DND-41 (cell line): ENCODE measurements at regions not wholly inside any gene's neighbourhood (a gene's known extent, or its start where the extent isn't known, plus 50 kb on each side); places are given as distances from the start of the nearest gene placed in this dataset.

ENCODE experiments used
- ATAC-seq: fragments of 200-7000 bp; cut with Tn5 transposase; 3 replicates; pipeline ENCODE4 v1.9.1; 2021; ENCODE audit warnings: low read depth; ENCODE audit not compliant: insufficient read depth
- DNase-seq: peaks from one replicate; pipeline ENCODE4 v3.0.0-alpha.2; 2020
- H2AFZ ChIP-seq: 2 replicates; pipeline ENCODE4 v1.6.0; 2012; ENCODE audit warnings: low read depth, low read length
- H3K27ac ChIP-seq: 2 replicates; pipeline ENCODE4 v1.5.1; 2012; ENCODE audit warnings: low read length, inconsistent platforms
- H3K27me3 ChIP-seq: fragments of 200-600 bp; sonication (generic); 2 replicates; pipeline ENCODE4 v1.6.0; 2012; ENCODE audit warnings: low read length, mild to moderate bottlenecking, inconsistent platforms; ENCODE audit not compliant: insufficient read depth, poor library complexity
- H3K36me3 ChIP-seq: 2 replicates; pipeline ENCODE4 v1.5.1; 2012; ENCODE audit warnings: low read length, inconsistent platforms; ENCODE audit not compliant: insufficient read depth
- H3K4me1 ChIP-seq: 2 replicates; pipeline ENCODE4 v1.5.1; 2012; ENCODE audit warnings: mild to moderate bottlenecking, low read length; ENCODE audit not compliant: insufficient read depth
- H3K4me2 ChIP-seq: 2 replicates; pipeline ENCODE4 v1.6.0; 2012; ENCODE audit warnings: mild to moderate bottlenecking, moderate library complexity, low read length, inconsistent platforms; ENCODE audit not compliant: insufficient read depth
- H3K4me3 ChIP-seq, 2 experiments: fragments of 200-600 bp in 1 of 2; shearing (Covaris generic) in 1 of 2; 2 replicates each; pipeline ENCODE4 v1.5.1; 2012 to 2016; ENCODE audit warnings: inconsistent platforms in 2 of 2, low read length in 2 of 2, mild to moderate bottlenecking in 2 of 2, low read depth in 1 of 2, moderate library complexity in 1 of 2
- H3K79me2 ChIP-seq: 2 replicates; pipeline ENCODE4 v1.6.0; 2012; ENCODE audit warnings: low read length, inconsistent platforms; ENCODE audit not compliant: insufficient read depth
- H3K9ac ChIP-seq: 2 replicates; pipeline ENCODE4 v1.6.0; 2012; ENCODE audit warnings: low read depth, mild to moderate bottlenecking, inconsistent platforms, low read length, moderate library complexity
- H3K9me3 ChIP-seq: 2 replicates; pipeline ENCODE4 v1.5.1; 2012; ENCODE audit warnings: low read length, moderate library complexity, mild to moderate bottlenecking, inconsistent platforms; ENCODE audit not compliant: insufficient read depth, severe bottlenecking
- H4K20me1 ChIP-seq: 2 replicates; pipeline ENCODE4 v1.6.0; 2012; ENCODE audit warnings: low read length; ENCODE audit not compliant: insufficient read depth
- CTCF ChIP-seq: IDR thresholded peaks from 2 replicates; pipeline ENCODE4 v1.5.1; 2012; ENCODE audit warnings: borderline replicate concordance, low read length, moderate library complexity, mild to moderate bottlenecking; ENCODE audit not compliant: poor library complexity, severe bottlenecking; ENCODE audit errors: extremely low read depth
- EZH2 ChIP-seq: IDR thresholded peaks from 3 replicates; pipeline ENCODE4 v1.6.1; 2012; ENCODE audit warnings: borderline replicate concordance, low read depth, mild to moderate bottlenecking, moderate library complexity, low read length, inconsistent platforms; ENCODE audit not compliant: severe bottlenecking

GRCh38 chr11:45717526-45717925 is 52.1 kb upstream of the CHST1 start:
- no peaks in the 10 kb centered on the region for H3K9me3 ChIP-seq
- H3K27me3 ChIP-seq, result no peaks in the 10 kb centered on the region
- no peaks in the 10 kb centered on the region for H4K20me1 ChIP-seq
- no peak for ATAC-seq
- no peaks in the 10 kb centered on the region for H3K36me3 ChIP-seq
- no peaks in the 10 kb centered on the region for H3K4me1 ChIP-seq
- DNase-seq, result no peak
- no peak overlapping the region for H3K4me3 ChIP-seq
- H2AFZ ChIP-seq, result no peak overlapping the region
- H3K79me2 ChIP-seq, result no peaks in the 10 kb centered on the region
- no peak overlapping the region for H3K4me2 ChIP-seq
- H3K27ac ChIP-seq, result no peak overlapping the region
- no peak overlapping the region for H3K9ac ChIP-seq
- TF ChIP-seq EZH2 (no peak), CTCF (no peak)

GRCh38 chr11:45715418-45715817 is 50.0 kb upstream of the CHST1 start:
- Histone ChIP-seq H3K4me3 (no peak overlapping the region), H2AFZ (no peak overlapping the region), H3K9ac (no peak overlapping the region), H3K79me2 (no peaks in the 10 kb centered on the region), H3K36me3 (no peaks in the 10 kb centered on the region), H3K9me3 (no peaks in the 10 kb centered on the region), H3K4me1 (no peaks in the 10 kb centered on the region), H3K27me3 (no peaks in the 10 kb centered on the region), H3K4me2 (no peak overlapping the region), H3K27ac (no peak overlapping the region), H4K20me1 (no peaks in the 10 kb centered on the region)
- ATAC-seq (no peak), DNase-seq (no peak)
- TF ChIP-seq EZH2, result no peak
- TF ChIP-seq CTCF, result no peak
